ENCODE measurements at regions not wholly inside any gene's neighbourhood (a gene's known extent, or its start where the extent isn't known, plus 50 kb on each side); places are given as distances from the start of the nearest gene placed in this dataset.

DNA sequence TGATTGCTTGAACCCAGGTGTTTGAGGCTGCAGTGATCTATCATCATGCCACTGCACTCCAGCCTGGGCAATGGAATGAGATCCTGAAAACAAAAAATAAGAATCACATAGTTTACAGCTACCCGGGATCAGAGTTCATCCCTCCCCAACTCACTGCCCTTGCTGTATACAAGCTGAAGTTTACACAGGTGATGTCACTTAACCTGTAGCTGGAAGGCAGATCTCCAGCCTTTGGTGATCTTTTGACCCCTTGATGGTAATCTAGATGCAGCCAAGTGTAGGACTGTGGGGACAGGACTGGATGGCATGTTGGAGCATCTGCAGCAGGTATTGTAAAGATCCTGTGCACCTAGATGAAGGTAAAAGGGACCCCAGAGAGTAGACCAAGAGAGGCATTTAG, 66.7 kb upstream of the SLC14A2 start:
- H3K27ac ChIP-seq, result no peak overlapping the region
- intact Hi-C loops (cut with DNase I), result no loop called here
- no peak for DNase-seq

DNA sequence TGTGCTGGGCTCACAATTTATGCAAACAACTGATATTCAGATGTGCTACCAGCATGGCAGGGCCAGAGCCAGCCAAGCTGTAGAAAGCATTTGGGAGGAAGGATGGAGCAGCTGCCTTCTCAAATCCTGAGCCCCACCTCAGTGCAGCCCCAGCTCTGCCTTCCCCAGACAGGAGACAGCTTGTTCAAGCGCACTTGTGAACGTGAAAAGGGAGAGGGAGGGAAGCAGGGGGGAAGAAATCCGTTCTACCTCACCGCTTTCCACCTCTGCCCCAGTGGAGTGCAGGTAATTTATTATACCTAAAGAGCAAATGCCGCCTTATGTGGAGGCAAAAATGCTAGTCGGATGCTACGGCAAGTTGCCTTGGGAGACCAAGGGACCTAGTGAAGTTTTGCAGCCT, 66.0 kb upstream of the SLC14A2 start:
- no peaks in the 10 kb centered on the region for H3K9me3 ChIP-seq
- H3K27ac ChIP-seq, result no peak overlapping the region
- no peaks in the 10 kb centered on the region for H3K27me3 ChIP-seq
- H3K4me1 ChIP-seq, result peaks cover 0 to 5% (median under 1%) of the 10 kb centered on the region in 4 donors
- H3K4me3 ChIP-seq, result no peak overlapping the region
- TF ChIP-seq POLR2AphosphoS5 (IDR thresholded peaks at IDR 0.05) (no peak), EP300 (IDR thresholded peaks at IDR 0.05) (no peak), POLR2A (IDR thresholded peaks at IDR 0.05) (no peak)
- TF ChIP-seq, protein P1, sequence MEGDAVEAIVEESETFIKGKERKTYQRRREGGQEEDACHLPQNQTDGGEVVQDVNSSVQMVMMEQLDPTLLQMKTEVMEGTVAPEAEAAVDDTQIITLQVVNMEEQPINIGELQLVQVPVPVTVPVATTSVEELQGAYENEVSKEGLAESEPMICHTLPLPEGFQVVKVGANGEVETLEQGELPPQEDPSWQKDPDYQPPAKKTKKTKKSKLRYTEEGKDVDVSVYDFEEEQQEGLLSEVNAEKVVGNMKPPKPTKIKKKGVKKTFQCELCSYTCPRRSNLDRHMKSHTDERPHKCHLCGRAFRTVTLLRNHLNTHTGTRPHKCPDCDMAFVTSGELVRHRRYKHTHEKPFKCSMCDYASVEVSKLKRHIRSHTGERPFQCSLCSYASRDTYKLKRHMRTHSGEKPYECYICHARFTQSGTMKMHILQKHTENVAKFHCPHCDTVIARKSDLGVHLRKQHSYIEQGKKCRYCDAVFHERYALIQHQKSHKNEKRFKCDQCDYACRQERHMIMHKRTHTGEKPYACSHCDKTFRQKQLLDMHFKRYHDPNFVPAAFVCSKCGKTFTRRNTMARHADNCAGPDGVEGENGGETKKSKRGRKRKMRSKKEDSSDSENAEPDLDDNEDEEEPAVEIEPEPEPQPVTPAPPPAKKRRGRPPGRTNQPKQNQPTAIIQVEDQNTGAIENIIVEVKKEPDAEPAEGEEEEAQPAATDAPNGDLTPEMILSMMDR (IDR thresholded peaks at IDR 0.05), result no peak
- 93 to 95% methylated on average over 7 of the region's 7 CpGs for WGBS, 2 donors
- intact Hi-C loops (cut with DNase I), result no loop called here
- DNase-seq, result no peak
- H3K36me3 ChIP-seq, result no peaks in the 10 kb centered on the region

More for the DNA sequence above, 66.7 kb upstream of the SLC14A2 start:
- no peak overlapping the region for H3K4me3 ChIP-seq
- no peaks in the 10 kb centered on the region for H3K9me3 ChIP-seq
- H3K27me3 ChIP-seq, result no peaks in the 10 kb centered on the region
- 18 to 69% methylated on average over 1 of the region's 1 CpG for WGBS, 2 donors
- no peaks in the 10 kb centered on the region for H3K4me1 ChIP-seq
- H3K36me3 ChIP-seq, result no peaks in the 10 kb centered on the region
- TF ChIP-seq POLR2A (IDR thresholded peaks at IDR 0.05) (no peak), EP300 (IDR thresholded peaks at IDR 0.05) (no peak)

DNA sequence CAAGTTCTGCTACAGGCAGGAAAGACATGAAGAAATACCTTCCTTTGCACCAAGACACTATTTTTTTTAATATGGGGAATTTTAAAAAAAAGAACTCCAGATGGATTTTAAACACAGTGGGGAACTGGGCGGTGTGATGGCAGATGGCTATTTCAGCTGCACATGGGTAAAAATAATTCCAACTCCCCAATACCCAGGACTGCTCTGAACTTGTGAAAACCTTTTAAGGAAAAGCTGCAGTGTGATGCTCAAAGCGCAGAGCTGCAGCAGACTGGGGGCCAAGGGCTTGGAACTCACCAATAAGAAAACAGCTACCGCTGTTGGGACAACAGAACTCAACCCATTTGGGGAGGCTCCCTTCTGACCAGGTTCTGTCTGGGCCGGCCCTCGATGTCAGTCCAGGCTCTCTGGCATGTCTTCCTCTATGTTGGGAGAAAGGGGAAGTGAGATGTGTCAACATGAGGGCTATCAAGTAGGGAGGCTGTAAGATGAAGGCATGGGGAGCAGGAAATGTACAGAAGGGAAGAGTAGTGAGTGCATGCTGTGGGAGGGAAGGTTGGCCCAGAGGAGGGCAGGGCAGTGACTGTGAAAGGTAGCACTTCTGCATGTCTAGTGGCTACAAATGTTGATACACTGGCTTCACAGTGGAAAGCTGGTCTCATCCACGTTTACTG, 64.0 kb upstream of the SLC14A2 start:
- WGBS, 2 donors, result 76 to 79% methylated on average over 6 of the region's 6 CpGs
- H3K4me3 ChIP-seq, result no peak overlapping the region
- TF ChIP-seq EP300 (IDR thresholded peaks at IDR 0.05) (no peak), POLR2AphosphoS5 (IDR thresholded peaks at IDR 0.05) (no peak), POLR2A (IDR thresholded peaks at IDR 0.05) (no peak)
- TF ChIP-seq, protein P1 (IDR thresholded peaks at IDR 0.05), result no peak
- H3K4me1 ChIP-seq, result peaks cover 0 to 10% (median 3%) of the 10 kb centered on the region in 4 donors
- no peaks in the 10 kb centered on the region for H3K36me3 ChIP-seq
- no peak for DNase-seq
- no peaks in the 10 kb centered on the region for H3K27me3 ChIP-seq
- intact Hi-C loops (cut with DNase I), result no loop called here
- H3K27ac ChIP-seq, result no peak overlapping the region
- no peaks in the 10 kb centered on the region for H3K9me3 ChIP-seq

DNA sequence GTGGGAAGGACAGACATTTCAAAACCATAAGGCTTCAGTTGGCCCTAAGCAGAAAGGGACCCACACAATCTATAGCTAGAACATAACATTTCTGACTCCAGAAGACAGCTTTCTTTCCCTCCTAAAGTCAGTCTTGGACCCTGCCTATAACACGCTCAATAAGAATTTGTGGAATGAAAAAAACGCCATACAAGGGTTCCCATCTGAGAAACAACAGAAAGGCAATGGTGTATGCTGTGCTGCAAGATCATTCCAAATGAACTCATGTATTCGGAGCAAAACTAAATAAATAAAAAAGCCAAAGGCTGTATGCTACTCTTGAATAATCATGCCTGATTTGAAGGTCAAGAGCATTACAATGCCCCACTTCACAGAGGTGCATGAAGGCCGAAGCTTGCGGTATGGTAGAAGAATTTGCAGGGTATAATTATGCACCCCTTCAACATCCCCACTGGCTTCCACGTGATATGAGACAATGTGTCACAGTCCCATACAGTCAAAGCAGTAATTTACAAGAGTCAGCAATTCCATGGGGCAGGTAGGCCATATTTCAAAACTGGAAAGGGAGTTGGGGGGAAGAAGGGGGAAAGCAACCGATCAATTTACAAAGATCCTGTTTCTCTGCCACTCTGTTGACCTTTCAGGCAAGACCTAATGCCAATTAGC, 61.4 kb upstream of the SLC14A2 start:
- intact Hi-C loops (cut with DNase I), result no loop called here
- TF ChIP-seq, protein P1 (IDR thresholded peaks at IDR 0.05), result no peak
- TF ChIP-seq EP300 (IDR thresholded peaks at IDR 0.05), result no peak
- no peak for TF ChIP-seq POLR2AphosphoS5 (IDR thresholded peaks at IDR 0.05)
- Histone ChIP-seq H3K36me3 (no peaks in the 10 kb centered on the region), H3K27me3 (no peaks in the 10 kb centered on the region), H3K4me3 (no peak overlapping the region), H3K4me1 (peaks cover 0 to 10% (median 3%) of the 10 kb centered on the region in 4 donors), H3K9me3 (no peaks in the 10 kb centered on the region), H3K27ac (no peak overlapping the region)
- 84 to 90% methylated on average over 7 of the region's 7 CpGs for WGBS, 2 donors
- DNase-seq, result no peak

DNA sequence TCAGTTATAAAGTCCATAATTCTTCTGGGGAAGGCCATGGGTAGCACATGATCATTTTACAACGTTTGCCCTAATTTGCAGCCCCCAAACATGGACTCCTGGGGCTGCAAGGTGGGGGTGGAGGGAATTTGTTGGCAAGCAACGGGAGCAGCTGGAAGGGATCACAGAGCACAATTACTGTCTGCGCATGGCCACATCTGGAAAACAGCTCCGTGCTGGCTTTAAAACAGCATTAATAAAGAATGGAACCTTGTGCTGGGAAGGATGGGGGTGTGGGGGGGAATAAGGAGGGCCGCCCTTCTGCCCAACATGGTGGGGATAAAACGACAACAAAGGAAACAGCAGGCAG, 60.9 kb upstream of the SLC14A2 start:
- Histone ChIP-seq H3K27me3 (no peaks in the 10 kb centered on the region), H3K4me1 (peaks cover 0 to 10% (median 3%) of the 10 kb centered on the region in 4 donors), H3K4me3 (no peak overlapping the region), H3K27ac (no peak overlapping the region), H3K36me3 (no peaks in the 10 kb centered on the region), H3K9me3 (no peaks in the 10 kb centered on the region)
- TF ChIP-seq, protein P1 (IDR thresholded peaks at IDR 0.05), result no peak
- TF ChIP-seq EP300 (IDR thresholded peaks at IDR 0.05), result no peak
- TF ChIP-seq POLR2AphosphoS5 (IDR thresholded peaks at IDR 0.05), result no peak
- no peak for TF ChIP-seq POLR2A (IDR thresholded peaks at IDR 0.05)
- DNase-seq, result no peak
- intact Hi-C loops (cut with DNase I), result no loop called here
- 67 to 71% methylated on average over 6 of the region's 6 CpGs for WGBS, 2 donors
